Raji (cell line): ENCODE measurements at regions not wholly inside any gene's neighbourhood (a gene's known extent, or its start where the extent isn't known, plus 50 kb on each side); places are given as distances from the start of the nearest gene placed in this dataset.

Experiments
- POLR2A ChIP-seq: IDR thresholded peaks from 2 replicates; pipeline ENCODE4 v1.6.1; 2011; ENCODE audit warnings: low read depth, low read length, control low read depth; ENCODE audit not compliant: insufficient read depth

GRCh38 chr22:48268293-48268692 lies 1505.8 kb downstream of the TBC1D22A start:
- no peak for TF ChIP-seq POLR2A

GRCh38 chr22:48267681-48268080 lies 1505.2 kb downstream of the TBC1D22A start:
- TF ChIP-seq POLR2A, result no peak

GRCh38 chr22:48265000-48265625 lies 1502.7 kb downstream of the TBC1D22A start:
- TF ChIP-seq POLR2A, result no peak

GRCh38 chr22:48264586-48264985 lies 1502.1 kb downstream of the TBC1D22A start:
- TF ChIP-seq POLR2A, result no peak

- no peak for TF ChIP-seq POLR2A
These were observed 1501.4 kb downstream of the TBC1D22A start for GRCh38 chr22:48263791-48264351.

GRCh38 chr22:48263431-48263765 lies 1500.9 kb downstream of the TBC1D22A start:
- TF ChIP-seq POLR2A, result no peak

GRCh38 chr22:48262596-48263430 lies 1500.4 kb downstream of the TBC1D22A start:
- TF ChIP-seq POLR2A, result no peak

- TF ChIP-seq POLR2A, result no peak
These were observed 1499.3 kb downstream of the TBC1D22A start for GRCh38 chr22:48261706-48262105.

GRCh38 chr22:48261048-48261621 lies 1498.7 kb downstream of the TBC1D22A start:
- TF ChIP-seq POLR2A, result no peak

- no peak for TF ChIP-seq POLR2A
These were observed 1497.7 kb downstream of the TBC1D22A start for GRCh38 chr22:48259991-48260670.

- TF ChIP-seq POLR2A, result no peak
These were observed 1496.4 kb downstream of the TBC1D22A start for GRCh38 chr22:48258811-48259210.

- no peak for TF ChIP-seq POLR2A
These were observed 1495.7 kb downstream of the TBC1D22A start for GRCh38 chr22:48258064-48258701.

GRCh38 chr22:48257685-48258055 lies 1495.2 kb downstream of the TBC1D22A start:
- TF ChIP-seq POLR2A, result no peak

- no peak for TF ChIP-seq POLR2A
These were observed 1494.6 kb downstream of the TBC1D22A start for GRCh38 chr22:48256776-48257684.
